ENCODE measurements at regions not wholly inside any gene's neighbourhood (a gene's known extent, or its start where the extent isn't known, plus 50 kb on each side); places are given as distances from the start of the nearest gene placed in this dataset.

- Histone ChIP-seq H3F3A (ENCODE audit: insufficient read depth, low read length, poor library complexity, severe bottlenecking) (no peaks in the 10 kb centered on the region), H3K4me2 (ENCODE audit: low read length) (no peak overlapping the region), H3K27me3 (ENCODE audit: insufficient read depth, low read depth, low read length) (no peaks in the 10 kb centered on the region), H3K79me2 (replicated peaks; ENCODE audit: insufficient read depth, low read length) (no peaks in the 10 kb centered on the region), H3K4me3 (ENCODE audit: low read length) (no peak overlapping the region), H3K9me3 (ENCODE audit: low read length) (no peaks in the 10 kb centered on the region), H4K20me1 (ENCODE audit: insufficient read depth) (no peaks in the 10 kb centered on the region), H3K36me3 (ENCODE audit: insufficient read depth, low read length) (no peaks in the 10 kb centered on the region), H3K27ac (ENCODE audit: low read length) (no peak overlapping the region), H2AFZ (ENCODE audit: low read depth, low read length) (no peak overlapping the region), H3K9me2 (ENCODE audit: insufficient read depth, low read length) (no peaks in the 10 kb centered on the region), H3K9ac (ENCODE audit: low read length) (no peak overlapping the region)
- TF ChIP-seq REST (IDR thresholded peaks at IDR 0.05; ENCODE audit: borderline replicate concordance): no peak
- TF ChIP-seq EZH2 (IDR thresholded peaks at IDR 0.05; ENCODE audit: borderline replicate concordance, insufficient read depth, low read length, poor library complexity, severe bottlenecking): no peak
- TF ChIP-seq TAF1 (IDR thresholded peaks at IDR 0.05; ENCODE audit: low read depth): no peak
- no peak for TF ChIP-seq MXI1 (conservative IDR thresholded peaks at IDR 0.05; ENCODE audit: poor library complexity, severe bottlenecking)
- no peak for TF ChIP-seq RAD21 (conservative IDR thresholded peaks at IDR 0.05)
- TF ChIP-seq EP300 (conservative IDR thresholded peaks at IDR 0.05; ENCODE audit: poor library complexity, severe bottlenecking): no peak
- TF ChIP-seq SMC3 (conservative IDR thresholded peaks at IDR 0.05; ENCODE audit: poor library complexity): no peak
- TF ChIP-seq POLR2AphosphoS5 (IDR thresholded peaks at IDR 0.05): no peak
- TF ChIP-seq CTCF (IDR thresholded peaks at IDR 0.05; ENCODE audit: poor library complexity, severe bottlenecking): no peak
These were observed 587.4 kb upstream of the MDFIC2 start for GRCh38 chr3:70899816-70900215.

GRCh38 chr3:70890020-70890394 is 577.6 kb upstream of the MDFIC2 start:
- Histone ChIP-seq H3K27me3 (ENCODE audit: insufficient read depth, low read depth, low read length) (no peaks in the 10 kb centered on the region), H4K20me1 (ENCODE audit: insufficient read depth) (no peaks in the 10 kb centered on the region), H3K36me3 (ENCODE audit: insufficient read depth, low read length) (no peaks in the 10 kb centered on the region), H3F3A (ENCODE audit: insufficient read depth, low read length, poor library complexity, severe bottlenecking) (no peaks in the 10 kb centered on the region), H3K27ac (ENCODE audit: low read length) (no peak overlapping the region), H3K9ac (ENCODE audit: low read length) (no peak overlapping the region), H3K4me2 (ENCODE audit: low read length) (no peak overlapping the region), H3K9me3 (ENCODE audit: low read length) (no peaks in the 10 kb centered on the region), H3K9me2 (ENCODE audit: insufficient read depth, low read length) (no peaks in the 10 kb centered on the region), H2AFZ (ENCODE audit: low read depth, low read length) (no peak overlapping the region), H3K79me2 (replicated peaks; ENCODE audit: insufficient read depth, low read length) (no peaks in the 10 kb centered on the region), H3K4me3 (ENCODE audit: low read length) (no peak overlapping the region)
- TF ChIP-seq POLR2AphosphoS5 (IDR thresholded peaks at IDR 0.05) (peak; percentile 26), SMC3 (conservative IDR thresholded peaks at IDR 0.05; ENCODE audit: poor library complexity) (no peak), EP300 (conservative IDR thresholded peaks at IDR 0.05; ENCODE audit: poor library complexity, severe bottlenecking) (peak; percentile 51)

Data from neural cell (in vitro differentiated cells).